SHP77 (cell line): ENCODE measurements at regions not wholly inside any gene's neighbourhood (a gene's known extent, or its start where the extent isn't known, plus 50 kb on each side); places are given as distances from the start of the nearest gene placed in this dataset.

ENCODE experiments used
- DNase-seq, 2 experiments: peaks; one replicate each; lab custom pipeline; 2025; lab: John Stamatoyannopoulos, UW

- no peak for DNase-seq
Observed at GRCh38 chr2:2482851-2483250, 151.8 kb upstream of the MYT1L start.

GRCh38 chr2:2472881-2473280 is 141.8 kb upstream of the MYT1L start:
- DNase-seq, result peak; percentile 42 to 51

GRCh38 chr2:2472044-2472443 is 141.0 kb upstream of the MYT1L start:
- DNase-seq, result no peak

GRCh38 chr2:2466534-2466933 is 135.5 kb upstream of the MYT1L start:
- DNase-seq, result no peak

GRCh38 chr2:2464643-2465042 is 133.6 kb upstream of the MYT1L start:
- peak; percentile 100 for DNase-seq

GRCh38 chr2:2464094-2464493 is 133.0 kb upstream of the MYT1L start:
- peak; percentile 98 for DNase-seq

GRCh38 chr2:2456721-2457120 is 125.6 kb upstream of the MYT1L start:
- no peak for DNase-seq

GRCh38 chr2:2455151-2455550 is 124.1 kb upstream of the MYT1L start:
- no peak for DNase-seq

GRCh38 chr2:2452961-2453360 is 121.9 kb upstream of the MYT1L start:
- DNase-seq, result no peak

GRCh38 chr2:2451275-2451674 is 120.2 kb upstream of the MYT1L start:
- peak; percentile 30 to 67 for DNase-seq

- DNase-seq, result no peak
Observed at GRCh38 chr2:2448178-2448577, 117.1 kb upstream of the MYT1L start.

- no peak for DNase-seq
Observed at GRCh38 chr2:2422621-2423020, 91.5 kb upstream of the MYT1L start.

- no peak for DNase-seq
Observed at GRCh38 chr2:2413525-2413924, 82.5 kb upstream of the MYT1L start.

- no peak for DNase-seq
Observed at GRCh38 chr2:2410987-2411386, 79.9 kb upstream of the MYT1L start.

GRCh38 chr2:2409481-2409880 is 78.4 kb upstream of the MYT1L start:
- DNase-seq, result no peak

- DNase-seq, result no peak
Observed at GRCh38 chr2:2405780-2406179, 74.7 kb upstream of the MYT1L start.

GRCh38 chr2:2400286-2401038 is 69.4 kb upstream of the MYT1L start:
- no peak for DNase-seq

- no peak for DNase-seq
Observed at GRCh38 chr2:2399396-2399795, 68.3 kb upstream of the MYT1L start.

- no peak for DNase-seq
Observed at GRCh38 chr2:2392332-2392731, 61.3 kb upstream of the MYT1L start.

GRCh38 chr2:2389215-2389614 is 58.1 kb upstream of the MYT1L start:
- no peak for DNase-seq
